NCI-H187 treated with DMSO at 0.1 percent for 48 hours (cell line): ENCODE measurements at regions not wholly inside any gene's neighbourhood (a gene's known extent, or its start where the extent isn't known, plus 50 kb on each side); places are given as distances from the start of the nearest gene placed in this dataset.
"Not testable (repeated sequence)": the region's sequence is repeated elsewhere in the genome, so short reads cannot be mapped to it uniquely, and the experiment has no call there.

ENCODE experiments used
- DNase-seq: peaks from one replicate; lab custom pipeline; 2025; lab: John Stamatoyannopoulos, UW

DNA sequence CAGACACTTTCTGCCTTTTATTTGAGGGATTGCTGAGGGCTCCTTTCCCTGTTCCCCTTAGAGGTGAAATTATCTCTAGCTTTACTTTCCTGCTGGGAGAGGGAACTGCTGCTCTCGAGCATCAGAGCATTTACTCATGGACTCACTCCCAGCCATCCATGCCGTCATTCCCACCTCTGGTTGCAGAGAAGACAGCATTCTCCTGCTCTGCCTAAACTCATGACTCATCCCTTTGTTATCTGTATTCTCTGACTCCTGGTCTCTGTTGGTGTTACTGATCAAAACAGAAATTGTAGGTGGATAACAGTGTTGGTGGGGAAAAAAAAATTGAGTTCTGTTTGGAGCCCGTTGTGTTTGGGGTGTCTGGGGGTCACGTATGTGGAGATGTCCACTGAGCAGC is 159.3 kb downstream of the TTC8 start:
- DNase-seq: no peak

DNA sequence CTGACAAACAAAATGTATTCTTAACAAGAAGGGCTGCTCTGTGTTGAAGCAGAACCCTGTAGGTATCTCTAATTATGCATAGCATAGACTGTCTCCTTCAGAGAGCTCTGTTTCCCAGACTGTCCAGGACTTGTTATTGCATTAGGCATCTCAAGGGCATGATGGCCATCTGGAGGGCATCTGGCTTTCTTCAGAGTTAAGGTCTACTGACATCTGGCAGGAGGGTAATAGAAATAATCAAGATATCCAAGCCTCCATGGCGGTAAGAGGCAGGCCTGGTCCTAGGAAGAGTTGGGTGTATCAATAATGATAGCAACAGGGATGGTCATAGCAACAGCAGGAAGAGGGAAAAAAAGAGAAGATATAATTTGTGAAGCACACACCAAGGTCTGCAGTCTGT is 161.2 kb downstream of the TTC8 start:
- DNase-seq: no peak

DNA sequence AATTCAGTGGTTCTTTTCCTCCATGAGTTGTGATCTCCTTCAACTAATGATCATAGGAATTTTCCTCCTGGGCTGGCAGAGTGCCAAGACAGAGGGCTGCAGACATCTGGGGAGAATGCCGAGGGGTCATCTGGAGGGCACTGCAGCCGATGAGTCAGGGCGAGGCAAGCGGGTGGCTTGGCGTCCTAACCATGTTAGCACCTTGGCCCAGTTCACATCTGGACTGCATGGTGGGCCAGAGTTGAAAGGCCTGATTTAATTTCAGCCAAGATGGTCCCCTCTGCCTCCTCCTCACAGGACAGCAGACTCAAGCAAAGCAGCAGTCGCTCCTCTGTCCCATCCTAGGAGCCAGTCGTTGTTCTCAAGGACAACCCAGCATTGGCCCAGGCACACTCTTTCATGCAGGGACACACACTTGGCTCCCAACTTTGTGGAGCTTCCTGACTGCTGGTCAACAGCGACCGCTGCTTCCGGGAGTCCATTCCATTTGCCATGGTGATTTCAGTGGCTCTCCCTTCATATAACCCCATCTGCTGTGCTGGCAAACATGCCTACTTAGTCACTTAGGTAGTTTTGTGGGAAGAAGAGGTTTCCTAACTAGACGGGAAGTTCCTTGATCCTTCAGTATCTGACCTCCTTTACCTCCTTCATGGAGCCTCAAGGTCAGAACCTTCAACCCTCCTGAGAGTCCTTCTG is 161.8 kb downstream of the TTC8 start:
- no peak for DNase-seq

DNA sequence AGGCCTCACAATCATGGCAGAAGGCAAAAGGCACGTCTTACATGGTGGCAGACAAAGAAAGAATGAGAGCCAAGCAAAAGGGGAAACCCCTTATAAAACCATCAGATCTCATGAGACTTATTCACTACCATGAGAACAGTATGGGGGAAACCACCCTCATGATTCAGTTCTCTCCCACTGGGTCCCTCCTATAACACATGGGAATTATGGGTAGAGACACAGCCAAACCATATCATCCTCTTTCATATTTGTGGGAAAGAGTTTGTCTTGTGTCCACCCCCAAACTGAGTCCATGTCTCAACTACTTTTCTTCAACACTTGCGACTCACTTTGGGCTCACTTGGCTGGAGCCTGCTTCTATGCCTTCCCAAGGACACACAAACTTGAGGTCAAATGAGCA is 162.5 kb downstream of the TTC8 start:
- not testable (repeated sequence) for DNase-seq

DNA sequence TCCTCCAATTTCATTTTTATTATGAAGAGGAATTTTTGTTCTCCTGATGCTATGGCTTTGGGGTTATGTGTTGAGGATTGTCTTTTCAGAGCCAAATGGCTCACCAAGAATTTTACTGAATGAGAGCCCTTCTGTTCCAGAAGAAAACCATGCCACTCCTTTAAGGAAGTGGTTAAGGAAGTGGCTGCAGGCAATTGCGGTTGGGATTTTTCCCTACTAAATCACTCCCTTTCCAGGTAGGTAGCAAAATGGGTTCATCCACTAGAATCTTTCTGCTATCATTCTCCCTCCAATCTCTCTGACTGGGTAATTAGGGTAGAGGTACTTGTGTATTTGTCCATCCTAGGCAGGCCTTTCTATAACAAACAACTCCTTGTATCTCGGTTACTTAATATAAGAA is 163.1 kb downstream of the TTC8 start:
- no peak for DNase-seq

DNA sequence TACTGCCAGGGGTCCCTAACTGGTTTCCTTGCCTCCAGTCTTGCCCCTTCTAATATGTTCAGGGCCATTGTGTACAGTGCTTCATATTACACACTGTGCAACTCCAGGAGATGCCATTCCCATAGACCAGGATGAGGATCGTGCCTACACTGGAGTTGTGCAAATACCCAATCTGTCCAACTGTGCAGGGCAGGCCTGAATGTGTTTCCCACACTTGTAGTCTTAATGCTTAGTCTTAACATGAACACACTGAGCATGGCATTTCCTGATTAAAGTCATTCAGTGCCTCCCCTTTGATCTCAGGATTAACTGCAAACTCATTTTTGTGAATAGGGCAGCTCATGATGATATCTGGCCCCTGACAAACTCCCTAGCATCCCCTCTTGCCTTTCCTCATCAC is 165.5 kb downstream of the TTC8 start:
- no peak for DNase-seq

DNA sequence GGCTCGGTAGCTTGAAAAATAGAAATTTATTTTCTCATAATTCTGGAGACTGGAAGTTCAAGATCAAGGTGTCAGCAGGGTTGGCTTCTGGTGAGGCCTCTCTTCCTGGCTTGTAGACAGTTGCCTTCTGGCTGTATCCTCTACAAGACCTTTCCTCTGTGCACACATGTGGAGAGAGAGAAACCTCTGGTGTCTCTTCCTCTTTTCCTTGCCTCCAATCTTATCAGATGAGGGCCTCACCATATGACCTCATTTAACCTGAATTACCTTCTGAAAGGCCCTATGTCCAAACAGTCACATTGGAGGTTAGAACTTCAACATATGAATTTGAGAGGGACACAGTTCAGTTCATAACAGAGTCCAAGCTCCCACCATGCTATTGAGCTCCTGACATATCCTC is 166.4 kb downstream of the TTC8 start:
- no peak for DNase-seq

DNA sequence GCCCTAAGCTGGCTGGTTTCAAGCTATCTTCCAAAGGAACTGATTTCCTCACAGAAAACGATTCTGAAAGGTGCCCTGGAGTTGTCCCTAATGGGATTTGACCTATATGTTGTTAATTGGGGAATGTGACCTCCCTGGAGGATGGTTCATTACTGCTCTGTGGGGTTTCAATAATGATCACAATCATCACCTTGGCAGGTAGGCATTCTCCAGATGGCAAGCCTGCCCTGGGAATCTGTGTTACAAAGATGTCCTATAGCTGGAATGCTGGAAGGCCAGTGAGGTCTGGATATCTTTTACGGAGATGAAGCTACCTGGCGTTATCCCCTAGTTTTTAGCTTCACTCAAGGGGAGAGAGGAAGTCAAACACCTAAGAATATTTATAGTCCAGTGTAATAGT is 167.6 kb downstream of the TTC8 start:
- no peak for DNase-seq

DNA sequence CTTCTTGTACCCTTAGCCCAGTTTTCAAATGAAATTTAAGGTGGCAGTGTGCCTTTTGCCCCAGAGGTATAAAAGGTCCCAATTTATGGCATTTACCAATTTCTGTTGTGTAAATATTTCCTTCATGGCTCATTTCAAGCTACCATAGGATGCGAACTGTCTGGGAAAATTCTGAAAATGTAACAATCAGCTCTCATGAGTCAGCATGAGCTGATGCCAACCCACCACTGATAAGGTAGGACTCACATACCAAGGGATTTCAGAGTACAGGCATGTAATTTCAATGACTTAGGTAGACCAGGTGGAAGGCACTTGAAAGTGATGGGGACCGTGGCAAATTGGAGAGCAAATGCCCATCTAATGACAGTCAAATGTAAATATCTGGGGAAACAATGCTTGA is 169.5 kb downstream of the TTC8 start:
- no peak for DNase-seq

DNA sequence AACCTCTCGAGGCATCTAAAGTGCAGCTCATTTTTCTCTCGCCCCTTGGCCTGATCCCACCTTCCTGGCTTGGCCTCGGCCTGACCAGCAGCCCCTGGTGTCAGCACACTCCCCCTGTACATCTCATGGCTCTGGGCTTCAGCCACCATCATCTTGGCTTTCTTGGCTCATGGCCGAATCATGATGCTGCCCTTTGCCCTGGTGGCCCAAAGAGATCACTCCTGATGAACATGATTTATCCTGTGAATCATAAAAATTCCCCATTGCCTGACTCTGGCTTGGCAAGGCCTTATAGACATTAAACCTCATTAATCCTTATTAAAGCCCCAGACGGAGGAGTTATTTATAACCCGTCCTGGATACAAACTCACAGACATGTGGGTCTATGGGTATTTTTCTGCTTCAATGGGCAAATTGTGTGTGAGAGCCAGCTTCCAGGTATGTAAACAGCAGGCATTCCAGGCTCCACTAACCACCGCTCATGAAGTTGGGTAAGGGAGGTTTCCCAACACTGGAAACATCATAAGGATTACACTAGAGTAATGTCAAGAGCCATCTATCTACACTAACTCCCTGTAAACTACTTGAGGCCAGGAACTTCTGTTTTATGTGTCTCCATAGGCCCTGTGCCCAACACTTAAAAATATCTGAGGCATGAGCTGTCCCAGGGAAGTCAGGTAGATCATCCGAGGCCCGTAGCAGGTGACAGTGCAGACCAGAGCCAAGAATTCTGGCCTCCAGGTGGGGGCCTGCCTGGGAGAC is 171.2 kb downstream of the TTC8 start:
- no peak for DNase-seq

DNA sequence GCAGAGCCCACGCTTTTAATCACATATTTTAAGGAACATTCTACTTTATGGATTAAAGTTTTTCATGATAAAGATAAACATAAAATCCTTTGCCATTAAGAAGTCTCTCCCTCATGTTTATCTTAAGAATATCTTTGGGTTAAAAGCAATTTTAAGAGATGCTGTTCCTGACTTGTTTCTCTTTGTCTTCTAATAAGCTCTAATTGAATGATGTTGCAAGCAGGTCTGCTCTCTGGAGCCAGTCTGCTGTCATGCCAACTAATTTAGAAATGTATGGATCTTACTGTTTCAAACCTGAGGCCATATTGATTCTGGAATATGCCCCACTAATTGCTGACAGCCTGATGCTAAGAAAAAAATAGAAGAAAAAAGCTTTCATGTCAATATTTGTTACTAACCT is 173.6 kb downstream of the TTC8 start:
- DNase-seq: no peak

DNA sequence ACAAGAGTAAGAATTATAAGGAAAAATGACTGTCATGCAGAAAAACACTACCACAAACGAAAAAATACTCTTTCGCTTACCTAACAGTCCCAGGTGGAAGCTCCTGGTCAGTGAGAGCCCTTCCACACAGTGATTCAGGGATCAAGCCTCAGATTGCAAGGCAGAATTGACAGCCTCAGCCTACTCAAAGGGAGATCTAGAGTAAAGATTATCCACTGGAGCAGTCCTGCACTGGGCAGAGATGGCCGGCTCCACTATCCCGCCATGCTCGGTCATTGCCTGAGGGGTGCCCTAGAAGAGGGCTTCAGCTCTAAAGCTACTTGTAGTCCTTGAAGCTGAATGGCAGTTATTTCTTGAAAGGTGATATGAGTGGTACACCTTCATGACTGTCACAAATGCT is 174.7 kb downstream of the TTC8 start:
- no peak for DNase-seq

DNA sequence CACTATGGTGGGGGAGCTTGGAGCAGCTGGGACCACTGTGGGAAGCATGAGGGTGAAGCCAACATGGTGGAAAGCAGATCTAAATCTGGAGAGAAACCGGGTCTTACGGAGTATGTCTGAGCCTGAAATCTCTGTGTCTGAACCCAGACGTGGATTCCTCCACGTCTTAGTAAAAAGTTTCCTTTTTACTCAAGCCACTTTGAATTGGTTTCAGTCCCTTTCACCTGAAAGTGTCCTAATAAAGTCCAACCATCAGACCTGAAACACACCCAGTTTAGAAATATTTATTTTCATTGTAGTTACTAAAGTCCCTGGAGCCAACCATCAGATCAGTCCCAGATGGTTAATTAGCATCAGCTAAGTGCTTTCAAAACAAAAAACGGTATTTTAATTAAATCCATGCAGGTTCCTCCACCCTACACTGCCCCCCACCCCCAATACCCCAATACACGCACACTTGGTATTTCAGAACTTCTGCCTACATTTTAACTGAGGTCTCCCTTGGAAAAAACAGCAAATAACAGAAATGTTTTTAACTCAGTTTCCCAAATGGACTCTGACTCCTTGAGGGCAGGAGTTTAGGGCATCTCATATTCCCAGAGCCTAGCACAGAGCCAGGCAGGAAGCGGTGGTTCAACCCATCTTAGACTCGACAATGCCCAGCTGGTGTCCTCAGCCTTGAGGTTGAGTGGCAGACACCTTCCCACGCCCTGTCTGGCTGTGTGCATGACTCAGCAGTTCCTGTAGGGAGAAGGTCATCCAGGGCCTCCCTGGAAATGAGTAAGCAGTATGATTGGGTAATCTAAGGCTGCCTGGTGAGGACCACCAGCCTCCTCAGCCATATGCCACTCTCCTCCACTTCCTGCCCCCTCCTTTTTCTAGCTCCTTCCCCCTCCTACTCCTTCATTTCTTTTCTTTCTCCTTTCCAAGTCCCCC is 175.8 kb downstream of the TTC8 start:
- DNase-seq: no peak

DNA sequence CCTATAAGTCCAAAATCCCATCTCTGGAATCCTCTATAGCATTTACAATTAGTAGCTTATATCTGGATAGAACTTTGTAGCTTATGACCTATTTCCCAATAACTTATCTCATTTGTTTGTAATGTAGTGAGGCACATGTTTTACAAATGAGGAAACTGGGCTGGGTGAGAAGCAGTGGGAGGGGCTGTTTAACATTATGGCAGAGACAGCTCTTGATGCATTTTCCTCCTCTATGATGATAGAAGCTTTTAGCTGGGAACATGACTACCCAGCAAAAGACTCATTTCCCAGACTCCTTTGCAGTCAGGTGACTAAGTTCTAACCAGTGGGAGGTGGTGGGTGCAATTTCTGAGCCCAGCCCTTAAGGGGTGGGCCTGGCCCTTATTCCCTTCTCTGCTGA is 179.7 kb downstream of the TTC8 start:
- DNase-seq: no peak

DNA sequence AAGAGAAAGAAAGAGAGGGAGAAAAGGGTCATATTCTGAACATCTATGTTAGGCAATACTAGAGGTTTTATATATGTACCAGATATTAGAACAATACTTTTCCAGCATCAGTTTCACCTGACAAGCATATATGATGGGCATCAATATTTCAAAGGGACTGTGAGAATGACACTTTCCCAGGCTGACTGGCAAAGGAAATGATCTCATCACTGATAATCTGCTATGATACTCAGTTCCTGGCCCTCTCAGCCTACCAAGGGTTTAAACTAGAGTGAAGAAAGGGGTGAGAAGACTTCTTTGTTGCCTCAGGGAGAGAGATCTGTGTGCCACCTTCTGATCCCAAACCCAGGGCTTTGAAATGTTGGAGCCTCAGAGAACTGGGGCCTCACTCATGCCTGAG is 183.5 kb downstream of the TTC8 start:
- DNase-seq: no peak

DNA sequence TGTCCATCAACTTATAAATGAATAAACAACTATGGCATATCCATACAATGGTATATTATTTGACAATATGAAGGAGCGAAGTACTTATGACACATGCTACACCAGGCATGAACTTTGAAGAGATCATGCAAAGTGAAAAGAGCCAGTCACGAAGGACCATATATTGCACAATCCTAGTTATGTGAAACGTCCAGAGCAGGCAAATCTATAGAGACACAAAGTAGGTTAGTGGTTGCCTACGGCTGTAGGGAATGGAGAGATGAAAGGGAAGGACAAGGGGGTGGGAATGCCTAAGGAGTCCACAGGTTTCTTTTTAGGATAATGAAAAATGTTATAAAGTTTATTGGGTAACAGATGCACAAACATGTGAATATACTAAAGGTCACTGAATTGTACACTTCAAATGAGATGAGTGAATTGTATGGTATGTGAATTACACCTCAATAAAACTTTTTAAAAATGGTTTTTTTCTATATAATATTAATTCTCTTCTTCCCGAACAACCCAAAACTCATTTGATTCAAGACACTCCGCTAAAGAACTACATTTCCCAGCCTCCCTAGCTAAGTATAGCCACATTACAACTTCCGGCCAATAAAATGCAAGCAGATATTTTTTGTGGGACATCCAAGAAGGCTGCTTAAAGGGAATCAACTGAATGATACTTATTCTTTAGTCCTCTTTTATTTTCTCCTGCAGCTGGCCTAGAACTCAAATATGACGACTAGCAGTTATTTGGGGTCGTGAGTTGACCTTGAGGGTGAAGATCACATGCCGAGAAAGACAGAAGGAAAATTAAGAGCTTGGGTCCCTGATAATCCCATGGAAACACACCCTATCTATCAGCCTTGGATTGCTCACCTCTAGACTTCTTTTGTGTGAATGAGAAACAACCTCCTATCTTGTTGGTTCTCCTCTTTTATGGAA is 187.2 kb downstream of the TTC8 start:
- no peak for DNase-seq

DNA sequence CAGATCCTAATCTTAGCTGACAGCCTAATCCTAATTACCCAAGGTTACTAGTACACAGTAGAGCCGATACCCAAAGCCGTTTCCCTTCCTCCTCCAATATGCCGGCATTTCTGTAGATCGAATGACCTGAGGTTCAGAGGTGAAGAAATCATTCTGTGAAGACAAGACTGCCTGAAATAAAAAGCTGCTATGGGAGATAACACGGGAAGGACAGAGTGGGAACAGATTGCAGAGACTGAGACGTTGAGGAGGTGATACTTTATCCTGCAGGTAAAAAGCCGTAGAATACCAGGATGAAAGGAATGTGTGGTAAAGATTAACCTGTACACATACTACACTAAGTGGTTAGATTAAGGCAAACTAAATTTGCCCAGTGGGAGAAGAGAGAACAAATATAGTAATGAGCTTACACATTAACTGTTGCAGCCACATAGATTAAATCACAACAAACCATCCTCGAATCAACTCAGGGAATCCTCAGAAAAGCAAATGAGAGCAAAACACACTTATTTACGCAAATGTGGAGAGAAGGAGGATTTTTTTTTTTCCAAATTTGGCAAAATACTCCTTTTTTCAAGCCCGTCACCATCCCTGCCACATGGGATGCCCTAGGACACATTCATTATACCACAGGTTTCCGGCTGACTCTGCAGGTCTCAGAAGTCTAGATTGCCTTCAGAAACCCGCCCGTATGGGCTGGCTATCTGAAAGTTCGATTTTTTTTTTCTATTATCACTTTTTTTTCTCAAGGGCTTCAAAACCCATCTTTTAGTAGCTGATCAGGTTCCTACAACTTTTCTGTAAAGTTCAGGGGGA is 188.0 kb downstream of the TTC8 start:
- DNase-seq: no peak

DNA sequence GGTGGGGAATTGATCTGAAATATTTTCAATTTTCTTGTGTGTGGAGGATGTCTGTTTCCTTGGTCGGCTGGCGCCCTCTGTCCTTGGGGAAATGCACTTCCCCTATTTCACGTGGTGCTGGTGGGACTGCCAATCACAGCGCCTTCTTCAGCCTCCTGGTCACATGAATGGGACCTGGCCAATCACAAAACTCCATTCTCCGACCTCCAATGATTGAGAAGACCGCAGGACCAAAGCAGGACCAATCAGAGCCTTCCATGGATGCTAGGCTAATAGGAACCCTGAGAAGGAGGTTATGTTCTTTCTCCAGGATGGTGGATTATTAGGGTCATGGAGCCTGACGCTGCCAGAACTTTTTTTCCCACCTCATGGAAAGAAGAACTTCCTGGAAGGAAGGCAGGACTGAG is 188.7 kb downstream of the TTC8 start:
- no peak for DNase-seq

DNA sequence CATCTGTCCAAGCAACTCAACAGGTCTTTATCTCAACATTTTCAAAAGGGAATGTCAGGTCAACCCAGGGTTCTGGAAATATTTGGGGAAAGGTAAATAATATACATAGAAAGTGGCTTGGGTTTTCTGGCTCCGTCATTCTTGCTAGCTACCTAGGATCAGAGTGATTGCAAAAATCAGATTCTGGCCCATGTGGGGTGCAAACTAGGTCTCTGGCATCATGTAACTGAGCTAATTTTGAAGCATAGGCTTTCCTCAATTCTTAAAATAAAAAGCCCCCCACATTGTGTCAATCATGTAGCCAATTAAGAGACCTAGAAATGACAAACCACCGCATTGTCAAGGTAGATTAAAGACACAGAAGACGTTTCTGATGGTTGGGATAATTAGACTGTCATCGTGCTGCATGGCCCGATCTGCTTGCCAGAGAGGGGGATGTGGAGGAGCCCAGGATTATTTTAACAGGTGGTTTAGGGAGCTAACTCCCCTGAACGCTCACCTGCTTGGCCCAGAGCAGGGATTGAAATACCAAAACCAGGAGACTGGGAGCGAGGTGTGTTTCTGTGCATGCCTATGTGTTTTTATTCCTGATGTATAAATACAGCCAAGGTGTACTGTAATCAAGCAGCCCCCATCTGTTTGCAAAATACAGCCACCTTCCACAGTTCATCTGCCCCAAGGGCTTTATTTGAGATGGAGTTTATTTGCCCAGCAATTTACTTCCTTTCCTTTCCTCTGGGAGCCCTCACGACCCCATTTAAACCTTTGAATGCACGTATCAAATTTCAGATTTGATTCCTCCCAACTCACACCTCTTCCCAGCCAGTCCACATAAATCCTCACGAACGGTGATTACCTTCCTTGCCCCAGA is 189.5 kb downstream of the TTC8 start:
- peak; percentile 73 for DNase-seq

DNA sequence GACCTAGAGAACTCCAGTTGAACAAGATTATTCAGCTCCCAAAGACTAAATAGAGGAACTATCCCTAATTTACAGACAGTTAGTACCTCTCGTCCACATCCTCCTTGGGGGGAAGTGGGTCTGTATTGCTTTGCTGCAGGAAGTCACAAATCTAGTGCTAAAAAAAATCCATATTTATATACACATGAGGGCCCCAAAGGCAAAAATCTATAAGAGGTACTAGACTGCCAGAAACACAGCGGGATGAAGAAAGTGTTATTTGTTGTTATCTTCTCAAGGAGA is 190.1 kb downstream of the TTC8 start:
- DNase-seq: no peak
